ENCODE measurements at regions not wholly inside any gene's neighbourhood (a gene's known extent, or its start where the extent isn't known, plus 50 kb on each side); places are given as distances from the start of the nearest gene placed in this dataset.

DNA sequence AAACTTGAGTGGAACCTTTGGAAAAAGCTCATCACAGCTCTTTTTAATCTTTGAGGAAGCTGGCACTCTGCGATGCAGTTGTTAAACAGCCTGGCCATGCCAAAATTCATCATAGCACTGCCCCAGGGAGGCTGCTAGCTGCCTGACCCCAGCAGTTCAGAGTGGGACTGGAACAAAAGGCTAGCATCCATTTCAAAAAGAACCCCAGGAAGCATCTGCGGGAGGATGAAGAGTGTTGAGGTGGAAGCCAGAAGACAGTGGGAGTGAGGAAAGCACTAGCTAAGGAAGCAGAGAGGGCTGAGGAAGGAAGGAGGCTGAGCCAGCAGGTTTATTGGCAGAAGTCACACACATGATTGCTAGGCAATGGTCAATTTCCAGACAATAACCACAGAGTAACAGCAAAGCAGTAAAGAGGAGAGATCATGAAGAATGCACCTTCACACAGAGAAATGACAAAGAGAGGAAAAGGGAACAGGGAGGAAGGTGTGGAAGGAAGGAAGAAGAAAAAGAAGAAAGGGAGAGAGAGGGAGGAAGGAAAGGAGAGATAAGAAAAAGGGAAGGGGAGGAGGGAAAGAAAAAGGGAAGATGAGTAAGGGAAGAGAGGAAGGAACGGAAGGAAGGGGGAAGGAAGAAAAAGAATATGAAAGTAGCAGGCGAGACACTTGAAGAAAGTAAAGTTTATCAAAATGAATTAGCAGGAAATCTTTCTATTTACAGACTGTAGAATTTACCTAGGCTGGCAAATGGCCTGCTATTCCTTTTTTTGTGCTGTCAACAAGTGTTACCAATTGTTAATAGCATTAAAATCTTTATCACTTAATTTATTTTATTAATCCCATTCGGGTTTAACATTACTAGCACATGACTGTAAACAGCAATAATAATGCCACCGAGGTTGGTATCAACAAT is 270.0 kb upstream of the PSMD7 start (continued):
- TF ChIP-seq, protein P1, sequence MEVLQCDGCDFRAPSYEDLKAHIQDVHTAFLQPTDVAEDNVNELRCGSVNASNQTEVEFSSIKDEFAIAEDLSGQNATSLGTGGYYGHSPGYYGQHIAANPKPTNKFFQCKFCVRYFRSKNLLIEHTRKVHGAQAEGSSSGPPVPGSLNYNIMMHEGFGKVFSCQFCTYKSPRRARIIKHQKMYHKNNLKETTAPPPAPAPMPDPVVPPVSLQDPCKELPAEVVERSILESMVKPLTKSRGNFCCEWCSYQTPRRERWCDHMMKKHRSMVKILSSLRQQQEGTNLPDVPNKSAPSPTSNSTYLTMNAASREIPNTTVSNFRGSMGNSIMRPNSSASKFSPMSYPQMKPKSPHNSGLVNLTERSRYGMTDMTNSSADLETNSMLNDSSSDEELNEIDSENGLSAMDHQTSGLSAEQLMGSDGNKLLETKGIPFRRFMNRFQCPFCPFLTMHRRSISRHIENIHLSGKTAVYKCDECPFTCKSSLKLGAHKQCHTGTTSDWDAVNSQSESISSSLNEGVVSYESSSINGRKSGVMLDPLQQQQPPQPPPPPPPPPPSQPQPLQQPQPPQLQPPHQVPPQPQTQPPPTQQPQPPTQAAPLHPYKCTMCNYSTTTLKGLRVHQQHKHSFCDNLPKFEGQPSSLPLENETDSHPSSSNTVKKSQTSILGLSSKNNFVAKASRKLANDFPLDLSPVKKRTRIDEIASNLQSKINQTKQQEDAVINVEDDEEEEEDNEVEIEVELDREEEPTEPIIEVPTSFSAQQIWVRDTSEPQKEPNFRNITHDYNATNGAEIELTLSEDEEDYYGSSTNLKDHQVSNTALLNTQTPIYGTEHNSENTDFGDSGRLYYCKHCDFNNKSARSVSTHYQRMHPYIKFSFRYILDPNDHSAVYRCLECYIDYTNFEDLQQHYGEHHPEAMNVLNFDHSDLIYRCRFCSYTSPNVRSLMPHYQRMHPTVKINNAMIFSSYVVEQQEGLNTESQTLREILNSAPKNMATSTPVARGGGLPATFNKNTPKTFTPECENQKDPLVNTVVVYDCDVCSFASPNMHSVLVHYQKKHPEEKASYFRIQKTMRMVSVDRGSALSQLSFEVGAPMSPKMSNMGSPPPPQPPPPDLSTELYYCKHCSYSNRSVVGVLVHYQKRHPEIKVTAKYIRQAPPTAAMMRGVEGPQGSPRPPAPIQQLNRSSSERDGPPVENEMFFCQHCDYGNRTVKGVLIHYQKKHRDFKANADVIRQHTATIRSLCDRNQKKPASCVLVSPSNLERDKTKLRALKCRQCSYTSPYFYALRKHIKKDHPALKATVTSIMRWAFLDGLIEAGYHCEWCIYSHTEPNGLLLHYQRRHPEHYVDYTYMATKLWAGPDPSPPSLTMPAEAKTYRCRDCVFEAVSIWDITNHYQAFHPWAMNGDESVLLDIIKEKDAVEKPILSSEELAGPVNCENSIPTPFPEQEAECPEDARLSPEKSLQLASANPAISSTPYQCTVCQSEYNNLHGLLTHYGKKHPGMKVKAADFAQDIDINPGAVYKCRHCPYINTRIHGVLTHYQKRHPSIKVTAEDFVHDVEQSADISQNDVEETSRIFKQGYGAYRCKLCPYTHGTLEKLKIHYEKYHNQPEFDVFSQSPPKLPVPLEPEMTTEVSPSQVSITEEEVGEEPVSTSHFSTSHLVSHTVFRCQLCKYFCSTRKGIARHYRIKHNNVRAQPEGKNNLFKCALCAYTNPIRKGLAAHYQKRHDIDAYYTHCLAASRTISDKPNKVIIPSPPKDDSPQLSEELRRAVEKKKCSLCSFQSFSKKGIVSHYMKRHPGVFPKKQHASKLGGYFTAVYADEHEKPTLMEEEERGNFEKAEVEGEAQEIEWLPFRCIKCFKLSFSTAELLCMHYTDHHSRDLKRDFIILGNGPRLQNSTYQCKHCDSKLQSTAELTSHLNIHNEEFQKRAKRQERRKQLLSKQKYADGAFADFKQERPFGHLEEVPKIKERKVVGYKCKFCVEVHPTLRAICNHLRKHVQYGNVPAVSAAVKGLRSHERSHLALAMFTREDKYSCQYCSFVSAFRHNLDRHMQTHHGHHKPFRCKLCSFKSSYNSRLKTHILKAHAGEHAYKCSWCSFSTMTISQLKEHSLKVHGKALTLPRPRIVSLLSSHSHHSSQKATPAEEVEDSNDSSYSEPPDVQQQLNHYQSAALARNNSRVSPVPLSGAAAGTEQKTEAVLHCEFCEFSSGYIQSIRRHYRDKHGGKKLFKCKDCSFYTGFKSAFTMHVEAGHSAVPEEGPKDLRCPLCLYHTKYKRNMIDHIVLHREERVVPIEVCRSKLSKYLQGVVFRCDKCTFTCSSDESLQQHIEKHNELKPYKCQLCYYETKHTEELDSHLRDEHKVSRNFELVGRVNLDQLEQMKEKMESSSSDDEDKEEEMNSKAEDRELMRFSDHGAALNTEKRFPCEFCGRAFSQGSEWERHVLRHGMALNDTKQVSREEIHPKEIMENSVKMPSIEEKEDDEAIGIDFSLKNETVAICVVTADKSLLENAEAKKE (CRISPR knock-in tag; IDR thresholded peaks at IDR 0.05): peak; percentile 97
- TF ChIP-seq CREB1 (CRISPR knock-in tag; IDR thresholded peaks at IDR 0.05; ENCODE audit: low read depth): no peak
- no peak for TF ChIP-seq EZH2phosphoT487 (IDR thresholded peaks at IDR 0.05; ENCODE audit: unreplicated experiment)
- no peak for TF ChIP-seq JUNB (IDR thresholded peaks at IDR 0.05; ENCODE audit: unreplicated experiment)

DNA sequence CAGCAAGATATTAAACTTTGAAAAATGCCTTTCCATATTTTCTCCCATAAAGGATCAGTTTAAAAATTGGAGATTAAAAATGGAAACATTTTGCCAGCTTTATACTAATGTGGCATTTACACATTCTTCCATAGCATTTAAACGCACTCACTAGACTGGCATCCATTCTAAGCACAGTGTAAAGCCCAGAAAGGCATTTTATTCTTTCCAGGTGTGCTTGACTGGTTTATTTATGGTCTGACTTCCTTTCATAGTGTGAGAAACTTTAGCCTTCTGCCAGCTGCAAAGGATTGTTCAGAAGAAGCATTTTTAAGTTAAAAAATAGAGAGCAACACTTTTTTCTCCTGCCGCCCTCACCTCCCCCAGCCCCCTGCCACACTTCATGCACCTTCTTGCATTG is 271.7 kb upstream of the PSMD7 start:
- Mint-ChIP-seq H3K4me3 (no peak overlapping the region), H3K27me3 (ENCODE audit: insufficient read depth, low read depth, poor library complexity) (peaks cover 3% of the 10 kb centered on the region), H3K27ac (no peak overlapping the region), H3K4me1 (peaks cover 68% of the 10 kb centered on the region), H3K9me3 (no peaks in the 10 kb centered on the region), H3K36me3 (ENCODE audit: low read depth) (no peaks in the 10 kb centered on the region)
- ATAC-seq: no peak
- Histone ChIP-seq H3K9me2 (ENCODE audit: insufficient read depth) (no peaks in the 10 kb centered on the region), H3K4me2 (peak overlapping the region; percentile 70; the same call in 1 of the 2 replicates), H3K27me3 (ENCODE audit: insufficient read depth) (no peaks in the 10 kb centered on the region), H3K27ac (ENCODE audit: low read depth) (no peak overlapping the region), H3K36me3 (ENCODE audit: insufficient read depth) (no peaks in the 10 kb centered on the region), H3K79me2 (replicated peaks; ENCODE audit: insufficient read depth) (no peaks in the 10 kb centered on the region), H4K20me1 (replicated peaks; ENCODE audit: insufficient read depth) (no peaks in the 10 kb centered on the region), H3F3A (replicated peaks; ENCODE audit: low read depth) (no peaks in the 10 kb centered on the region), H3K4me3 (no peak overlapping the region), H3K4me1 (ENCODE audit: insufficient read depth) (peaks cover 64% of the 10 kb centered on the region), H2AFZ (no peak overlapping the region)
- no peak for DNase-seq (ENCODE audit: low spot score)
- TF ChIP-seq ZNF331 (CRISPR knock-in tag; IDR thresholded peaks at IDR 0.05; ENCODE audit: low read depth) (no peak), ZNF114 (CRISPR knock-in tag; IDR thresholded peaks at IDR 0.05) (no peak), NANOG (IDR thresholded peaks at IDR 0.05; ENCODE audit: borderline replicate concordance) (no peak), STAT1 (IDR thresholded peaks at IDR 0.05; ENCODE audit: unreplicated experiment) (no peak)
- TF ChIP-seq, protein P2, sequence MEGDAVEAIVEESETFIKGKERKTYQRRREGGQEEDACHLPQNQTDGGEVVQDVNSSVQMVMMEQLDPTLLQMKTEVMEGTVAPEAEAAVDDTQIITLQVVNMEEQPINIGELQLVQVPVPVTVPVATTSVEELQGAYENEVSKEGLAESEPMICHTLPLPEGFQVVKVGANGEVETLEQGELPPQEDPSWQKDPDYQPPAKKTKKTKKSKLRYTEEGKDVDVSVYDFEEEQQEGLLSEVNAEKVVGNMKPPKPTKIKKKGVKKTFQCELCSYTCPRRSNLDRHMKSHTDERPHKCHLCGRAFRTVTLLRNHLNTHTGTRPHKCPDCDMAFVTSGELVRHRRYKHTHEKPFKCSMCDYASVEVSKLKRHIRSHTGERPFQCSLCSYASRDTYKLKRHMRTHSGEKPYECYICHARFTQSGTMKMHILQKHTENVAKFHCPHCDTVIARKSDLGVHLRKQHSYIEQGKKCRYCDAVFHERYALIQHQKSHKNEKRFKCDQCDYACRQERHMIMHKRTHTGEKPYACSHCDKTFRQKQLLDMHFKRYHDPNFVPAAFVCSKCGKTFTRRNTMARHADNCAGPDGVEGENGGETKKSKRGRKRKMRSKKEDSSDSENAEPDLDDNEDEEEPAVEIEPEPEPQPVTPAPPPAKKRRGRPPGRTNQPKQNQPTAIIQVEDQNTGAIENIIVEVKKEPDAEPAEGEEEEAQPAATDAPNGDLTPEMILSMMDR (conservative IDR thresholded peaks at IDR 0.05; ENCODE audit: low read depth in 2 of 2): no peak
- TF ChIP-seq, protein P3, sequence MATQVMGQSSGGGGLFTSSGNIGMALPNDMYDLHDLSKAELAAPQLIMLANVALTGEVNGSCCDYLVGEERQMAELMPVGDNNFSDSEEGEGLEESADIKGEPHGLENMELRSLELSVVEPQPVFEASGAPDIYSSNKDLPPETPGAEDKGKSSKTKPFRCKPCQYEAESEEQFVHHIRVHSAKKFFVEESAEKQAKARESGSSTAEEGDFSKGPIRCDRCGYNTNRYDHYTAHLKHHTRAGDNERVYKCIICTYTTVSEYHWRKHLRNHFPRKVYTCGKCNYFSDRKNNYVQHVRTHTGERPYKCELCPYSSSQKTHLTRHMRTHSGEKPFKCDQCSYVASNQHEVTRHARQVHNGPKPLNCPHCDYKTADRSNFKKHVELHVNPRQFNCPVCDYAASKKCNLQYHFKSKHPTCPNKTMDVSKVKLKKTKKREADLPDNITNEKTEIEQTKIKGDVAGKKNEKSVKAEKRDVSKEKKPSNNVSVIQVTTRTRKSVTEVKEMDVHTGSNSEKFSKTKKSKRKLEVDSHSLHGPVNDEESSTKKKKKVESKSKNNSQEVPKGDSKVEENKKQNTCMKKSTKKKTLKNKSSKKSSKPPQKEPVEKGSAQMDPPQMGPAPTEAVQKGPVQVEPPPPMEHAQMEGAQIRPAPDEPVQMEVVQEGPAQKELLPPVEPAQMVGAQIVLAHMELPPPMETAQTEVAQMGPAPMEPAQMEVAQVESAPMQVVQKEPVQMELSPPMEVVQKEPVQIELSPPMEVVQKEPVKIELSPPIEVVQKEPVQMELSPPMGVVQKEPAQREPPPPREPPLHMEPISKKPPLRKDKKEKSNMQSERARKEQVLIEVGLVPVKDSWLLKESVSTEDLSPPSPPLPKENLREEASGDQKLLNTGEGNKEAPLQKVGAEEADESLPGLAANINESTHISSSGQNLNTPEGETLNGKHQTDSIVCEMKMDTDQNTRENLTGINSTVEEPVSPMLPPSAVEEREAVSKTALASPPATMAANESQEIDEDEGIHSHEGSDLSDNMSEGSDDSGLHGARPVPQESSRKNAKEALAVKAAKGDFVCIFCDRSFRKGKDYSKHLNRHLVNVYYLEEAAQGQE (IDR thresholded peaks at IDR 0.05; ENCODE audit: unreplicated experiment): no peak
